LHCN-M2 (cell line): ENCODE measurements at regions not wholly inside any gene's neighbourhood (a gene's known extent, or its start where the extent isn't known, plus 50 kb on each side); places are given as distances from the start of the nearest gene placed in this dataset.
A peak's percentile ranks its signal among the peaks of the same experiment; 100 is the strongest.

Experiments
- DNase-seq: peaks from one replicate; pipeline ENCODE4 v3.0.0-alpha.2; 2012; ENCODE audit warnings: low read depth

GRCh38 chr6:40798069-40798770 is 211.1 kb upstream of the LRFN2 start:
- DNase-seq, result no peak

DNA sequence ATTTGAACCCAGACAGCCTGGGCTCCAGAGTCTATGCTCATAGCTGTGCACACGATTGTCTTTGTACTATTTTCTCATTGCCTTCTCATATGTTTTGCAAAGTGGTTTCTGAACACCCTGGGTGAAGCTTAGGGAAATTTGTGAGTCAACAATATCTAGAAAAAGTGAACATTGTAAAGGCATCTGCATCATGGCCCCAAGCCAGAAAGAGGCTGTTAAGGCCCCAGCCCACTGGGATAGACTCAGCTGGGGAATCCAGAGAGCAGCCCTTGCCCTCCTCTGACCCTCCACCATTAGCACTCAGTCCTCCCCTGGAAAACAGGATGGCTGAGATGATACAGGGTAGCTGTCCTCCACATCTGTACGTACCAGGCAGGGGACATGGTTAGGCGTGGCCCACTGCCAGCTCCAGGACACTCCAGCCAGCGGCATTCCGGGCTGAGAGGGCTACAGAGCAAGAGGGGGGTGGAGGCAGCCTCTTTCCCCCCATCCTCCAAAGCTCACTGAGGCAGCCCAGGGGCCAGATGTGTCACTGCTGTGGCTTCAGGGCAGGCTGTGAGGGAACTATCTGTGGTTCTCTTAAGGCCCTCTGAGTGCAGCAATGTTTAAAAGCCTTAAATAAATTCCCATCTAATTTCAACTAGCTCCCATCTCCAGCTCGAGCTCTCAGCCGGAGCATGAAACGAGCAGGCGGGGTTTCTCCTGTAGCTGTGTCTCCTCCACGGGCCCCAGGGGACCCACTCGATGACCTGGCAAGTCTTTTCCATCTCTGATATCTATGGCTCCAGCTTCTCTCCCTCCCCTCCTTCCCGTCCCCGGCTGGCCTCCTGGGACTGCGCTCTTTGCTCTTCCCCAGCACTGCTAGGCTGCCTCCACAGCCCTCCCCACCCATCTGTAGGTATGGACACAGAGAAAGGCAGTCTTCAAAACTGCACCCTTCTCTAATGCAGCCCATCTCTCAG is 209.4 kb upstream of the LRFN2 start:
- no peak for DNase-seq

GRCh38 chr6:40794586-40794985 is 207.4 kb upstream of the LRFN2 start:
- DNase-seq, result no peak

DNA sequence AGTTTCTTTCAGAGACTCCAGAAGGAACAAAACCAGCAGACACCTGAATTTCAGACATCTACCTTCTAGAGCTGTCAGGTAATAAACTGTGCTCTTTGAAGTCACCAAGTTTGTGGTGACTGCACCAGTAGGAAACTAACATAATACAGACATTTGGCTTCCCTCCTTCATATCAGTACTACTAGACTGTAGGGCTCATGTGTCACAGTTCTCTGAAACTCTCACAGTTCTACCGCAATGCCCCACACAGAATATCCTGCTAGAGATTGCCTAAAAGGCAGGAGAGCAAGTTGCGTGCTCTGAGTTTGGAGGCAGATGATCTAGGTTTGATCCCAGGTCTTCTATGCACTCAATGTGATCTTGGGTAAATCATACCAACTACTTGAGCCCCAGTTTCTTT is 205.0 kb upstream of the LRFN2 start:
- no peak for DNase-seq

- DNase-seq, result no peak
Observed at GRCh38 chr6:40791004-40791403, 203.8 kb upstream of the LRFN2 start.

- no peak for DNase-seq
Observed at GRCh38 chr6:40788661-40789655, 201.8 kb upstream of the LRFN2 start.

DNA sequence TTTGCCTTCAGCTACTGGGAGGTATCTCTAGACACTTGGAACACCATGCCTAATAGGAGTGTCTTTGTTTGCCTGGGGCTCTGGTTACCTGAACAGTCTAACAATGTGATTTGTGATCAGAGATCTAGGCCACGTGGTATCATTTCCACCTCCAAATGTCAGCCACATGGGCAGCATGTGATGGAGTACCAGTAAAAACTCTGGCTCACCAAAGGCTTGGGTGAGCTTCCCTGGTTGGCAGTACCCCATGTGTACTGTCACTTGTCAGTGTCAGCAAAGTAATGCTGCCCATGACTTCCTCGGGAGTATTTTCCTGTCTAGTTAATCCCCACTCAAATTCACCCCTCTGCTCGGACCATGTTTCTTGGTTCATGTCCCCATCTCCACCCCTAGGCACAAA is 195.2 kb upstream of the LRFN2 start:
- no peak for DNase-seq

GRCh38 chr6:40780637-40781036 is 193.5 kb upstream of the LRFN2 start:
- DNase-seq, result no peak

- peak; percentile 52 for DNase-seq
Observed at GRCh38 chr6:40779409-40779808, 192.2 kb upstream of the LRFN2 start.

GRCh38 chr6:40778918-40779317 is 191.8 kb upstream of the LRFN2 start:
- no peak for DNase-seq

- no peak for DNase-seq
Observed at GRCh38 chr6:40778196-40778595, 191.0 kb upstream of the LRFN2 start.

DNA sequence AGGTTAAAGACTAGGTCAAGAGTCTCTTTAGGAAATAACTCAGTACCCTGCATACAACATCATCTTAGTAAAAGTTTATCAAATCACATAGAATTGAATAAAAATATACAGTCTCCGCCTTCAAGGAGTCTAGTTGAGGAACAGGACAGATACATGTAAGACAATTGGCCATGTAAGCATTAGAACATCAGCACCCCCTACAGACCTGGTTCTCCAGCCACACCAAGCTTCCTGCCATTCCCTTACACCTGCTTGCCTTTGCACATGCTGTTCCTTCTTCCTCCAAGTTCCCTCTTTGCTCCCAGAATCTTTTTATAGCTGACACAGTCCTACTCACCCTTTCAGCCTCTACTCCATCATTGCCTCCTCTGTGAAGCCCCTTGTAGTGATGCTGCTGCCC is 187.8 kb upstream of the LRFN2 start:
- no peak for DNase-seq

- DNase-seq, result no peak
Observed at GRCh38 chr6:40770794-40771193, 183.6 kb upstream of the LRFN2 start.

GRCh38 chr6:40764726-40765125 is 177.6 kb upstream of the LRFN2 start:
- DNase-seq, result no peak

GRCh38 chr6:40762981-40763380 is 175.8 kb upstream of the LRFN2 start:
- DNase-seq, result no peak

- no peak for DNase-seq
Observed at GRCh38 chr6:40760887-40761286, 173.7 kb upstream of the LRFN2 start.

GRCh38 chr6:40759838-40760237 is 172.7 kb upstream of the LRFN2 start:
- DNase-seq, result no peak

DNA sequence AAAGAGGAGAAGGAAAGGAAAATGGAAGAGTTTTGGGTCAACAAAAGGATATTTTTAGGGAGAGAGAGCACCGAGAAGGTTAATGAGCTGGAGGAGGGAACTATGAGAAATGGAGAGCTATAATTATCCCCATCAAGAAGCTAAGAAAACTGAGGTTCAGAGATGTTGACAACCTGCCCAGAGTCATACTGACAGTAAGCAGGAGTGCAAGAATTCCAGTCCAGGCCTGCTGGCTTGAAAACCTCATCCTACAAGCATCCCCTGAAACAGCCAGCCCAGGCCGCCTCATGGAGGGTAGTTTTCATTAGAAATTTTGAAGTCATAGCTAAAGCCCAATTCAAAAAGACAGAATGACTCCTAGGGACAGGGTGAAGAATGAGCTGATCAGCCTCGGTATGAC is 172.1 kb upstream of the LRFN2 start:
- DNase-seq, result no peak

GRCh38 chr6:40755749-40756452 is 168.7 kb upstream of the LRFN2 start:
- peak; percentile 17 for DNase-seq

DNA sequence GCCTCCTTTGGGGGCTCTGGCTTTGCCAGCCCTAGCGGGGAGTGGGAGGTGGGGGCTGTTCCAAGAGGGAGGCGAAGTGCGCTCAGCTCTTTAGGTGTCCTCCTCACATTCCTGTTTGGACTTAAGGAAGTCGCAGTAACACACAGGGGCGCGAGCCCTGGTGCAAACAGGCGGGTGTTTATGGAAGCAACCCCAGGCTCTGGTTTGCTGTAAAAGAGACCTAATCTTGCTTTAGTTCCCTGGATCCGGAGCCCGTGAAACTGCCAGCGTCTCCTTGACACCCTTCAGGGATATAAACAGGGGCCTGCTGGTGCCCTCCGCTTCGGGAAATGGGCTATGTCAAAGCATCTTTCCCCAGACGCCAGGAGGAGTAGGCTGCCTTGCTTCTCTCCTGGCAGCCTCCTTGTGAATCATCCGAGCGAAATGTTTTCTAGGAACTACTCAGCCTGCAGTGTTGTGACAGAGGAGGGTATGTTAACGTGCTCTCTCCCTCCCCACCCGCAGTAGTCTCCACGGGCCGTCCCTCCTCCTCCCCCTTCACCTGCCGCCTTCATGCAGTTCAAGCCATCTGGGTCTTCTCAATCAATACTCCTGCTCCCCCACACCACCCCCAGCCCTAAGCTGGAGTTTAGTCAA is 168.0 kb upstream of the LRFN2 start:
- no peak for DNase-seq
